ENCODE measurements at regions not wholly inside any gene's neighbourhood (a gene's known extent, or its start where the extent isn't known, plus 50 kb on each side); places are given as distances from the start of the nearest gene placed in this dataset.

GRCh38 chr1:106889059-106889458 lies 167.4 kb upstream of the PRMT6 start:
- intact Hi-C loops (cut with micrococcal nuclease; ENCODE audit: unreplicated experiment) = no loop called here
- TF ChIP-seq CTCF (conservative IDR thresholded peaks at IDR 0.05; ENCODE audit: low read depth, low read length) (no peak), EZH2 (IDR thresholded peaks at IDR 0.05; ENCODE audit: borderline replicate concordance, low read depth, low read length, poor library complexity, severe bottlenecking) (no peak)
- POLR2A ChIA-PET (ENCODE audit: low non-redundant PET) = interaction anchor here (0.7 kb wide), 1 partner anchor 38 kb away, joined by 5 read pairs; no protein-coding TSS in a partner anchor
- no peaks in the 10 kb centered on the region for H3K4me1 ChIP-seq (ENCODE audit: insufficient read depth, low read length, poor library complexity, severe bottlenecking)
- H3K36me3 ChIP-seq (ENCODE audit: insufficient read depth, low read length, poor library complexity, severe bottlenecking) = no peaks in the 10 kb centered on the region
- CTCF ChIA-PET = no interaction called here
- DNase-seq (ENCODE audit: low spot score) = no peak
- H3K27me3 ChIP-seq (replicated peaks; ENCODE audit: insufficient read depth, low read depth, low read length, poor library complexity) = no peaks in the 10 kb centered on the region
- BruUV-seq (replicated peaks) = no TSS peak
- no peak overlapping the region for H3K4me3 ChIP-seq (ENCODE audit: low read depth, low read length, poor library complexity, severe bottlenecking)
- H3K27ac ChIP-seq (ENCODE audit: low read depth, low read length, poor library complexity, severe bottlenecking) = no peak overlapping the region
- peaks cover 9% of the 10 kb centered on the region for H3K9me3 ChIP-seq (ENCODE audit: low read depth, low read length, poor library complexity, severe bottlenecking)

- peaks cover 7% of the 10 kb centered on the region for H3K9me3 ChIP-seq (ENCODE audit: low read depth, low read length, poor library complexity, severe bottlenecking)
- no peak overlapping the region for H3K27ac ChIP-seq (ENCODE audit: low read depth, low read length, poor library complexity, severe bottlenecking)
- ChIA-PET POLR2A (ENCODE audit: low non-redundant PET) (no interaction called here), CTCF (no interaction called here)
- DNase-seq (ENCODE audit: low spot score) = no peak
- no peak overlapping the region for H3K4me3 ChIP-seq (ENCODE audit: low read depth, low read length, poor library complexity, severe bottlenecking)
- H3K27me3 ChIP-seq (replicated peaks; ENCODE audit: insufficient read depth, low read depth, low read length, poor library complexity) = no peaks in the 10 kb centered on the region
- TF ChIP-seq EZH2 (IDR thresholded peaks at IDR 0.05; ENCODE audit: borderline replicate concordance, low read depth, low read length, poor library complexity, severe bottlenecking) (no peak), CTCF (conservative IDR thresholded peaks at IDR 0.05; ENCODE audit: low read depth, low read length) (no peak)
- no TSS peak for BruUV-seq (replicated peaks)
- intact Hi-C loops (cut with micrococcal nuclease; ENCODE audit: unreplicated experiment) = no loop called here
- H3K36me3 ChIP-seq (ENCODE audit: insufficient read depth, low read length, poor library complexity, severe bottlenecking) = no peaks in the 10 kb centered on the region
- H3K4me1 ChIP-seq (ENCODE audit: insufficient read depth, low read length, poor library complexity, severe bottlenecking) = no peaks in the 10 kb centered on the region
Measured at GRCh38 chr1:106889583-106889982, 166.9 kb upstream of the PRMT6 start.

- no peaks in the 10 kb centered on the region for H3K4me1 ChIP-seq (ENCODE audit: insufficient read depth, low read length, poor library complexity, severe bottlenecking)
- intact Hi-C loops (cut with micrococcal nuclease; ENCODE audit: unreplicated experiment) = no loop called here
- H3K9me3 ChIP-seq (ENCODE audit: low read depth, low read length, poor library complexity, severe bottlenecking) = peaks cover 5% of the 10 kb centered on the region
- no peak overlapping the region for H3K27ac ChIP-seq (ENCODE audit: low read depth, low read length, poor library complexity, severe bottlenecking)
- POLR2A ChIA-PET (ENCODE audit: low non-redundant PET) = no interaction called here
- CTCF ChIA-PET = no interaction called here
- no peaks in the 10 kb centered on the region for H3K36me3 ChIP-seq (ENCODE audit: insufficient read depth, low read length, poor library complexity, severe bottlenecking)
- no peaks in the 10 kb centered on the region for H3K27me3 ChIP-seq (replicated peaks; ENCODE audit: insufficient read depth, low read depth, low read length, poor library complexity)
- no TSS peak for BruUV-seq (replicated peaks)
- TF ChIP-seq EZH2 (IDR thresholded peaks at IDR 0.05; ENCODE audit: borderline replicate concordance, low read depth, low read length, poor library complexity, severe bottlenecking) = no peak
- no peak for TF ChIP-seq CTCF (conservative IDR thresholded peaks at IDR 0.05; ENCODE audit: low read depth, low read length)
- DNase-seq (ENCODE audit: low spot score) = no peak
- no peak overlapping the region for H3K4me3 ChIP-seq (ENCODE audit: low read depth, low read length, poor library complexity, severe bottlenecking)
Measured at GRCh38 chr1:106897976-106898375, 158.5 kb upstream of the PRMT6 start.

Data from A673 (cell line).